ENCODE measurements at regions not wholly inside any gene's neighbourhood (a gene's known extent, or its start where the extent isn't known, plus 50 kb on each side); places are given as distances from the start of the nearest gene placed in this dataset.

GRCh38 chr12:58455136-58455535 lies 465.2 kb downstream of the LRIG3 start:
- H3K4me3 ChIP-seq (ENCODE audit: low read depth, low read length) = no peak overlapping the region
- H3K27ac ChIP-seq = peak overlapping the region; percentile 41
- H3K27me3 ChIP-seq (replicated peaks) = no peaks in the 10 kb centered on the region
- no peaks in the 10 kb centered on the region for H3K36me3 ChIP-seq (replicated peaks)
- no peak for TF ChIP-seq CTCF (IDR thresholded peaks at IDR 0.05; ENCODE audit: low read depth, low read length, missing control alignments)
- in situ Hi-C loops (cut with HindIII; ENCODE audit: low pct_ligation_motif_present, low sequenced_read_pairs) = no loop called here
- peak; percentile 43 for DNase-seq

- no peaks in the 10 kb centered on the region for H3K36me3 ChIP-seq (replicated peaks)
- DNase-seq = no peak
- in situ Hi-C loops (cut with HindIII; ENCODE audit: low pct_ligation_motif_present, low sequenced_read_pairs) = no loop called here
- no peak overlapping the region for H3K4me3 ChIP-seq (ENCODE audit: low read depth, low read length)
- no peaks in the 10 kb centered on the region for H3K27me3 ChIP-seq (replicated peaks)
- no peak for TF ChIP-seq CTCF (IDR thresholded peaks at IDR 0.05; ENCODE audit: low read depth, low read length, missing control alignments)
- H3K27ac ChIP-seq = no peak overlapping the region
Measured at GRCh38 chr12:58458102-58458501, 462.2 kb downstream of the LRIG3 start.

DNA sequence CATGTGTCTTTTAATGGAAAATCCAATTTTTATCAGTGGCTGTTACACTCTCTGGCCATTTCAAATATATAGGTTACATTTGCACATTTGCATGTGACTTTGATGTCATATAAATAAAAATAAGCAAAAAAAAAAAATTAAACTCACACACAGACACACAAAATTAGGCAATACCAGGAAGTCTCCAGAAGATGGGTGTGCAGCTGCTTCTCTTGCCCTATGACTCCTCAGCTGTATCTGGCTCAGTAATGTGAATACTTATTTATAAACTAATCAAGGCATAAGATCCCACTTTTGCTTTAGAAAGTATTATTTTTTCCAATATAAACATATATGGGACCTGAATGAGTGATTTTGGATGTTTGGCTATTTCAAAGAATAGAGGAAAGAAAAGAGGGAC lies 461.1 kb downstream of the LRIG3 start:
- Histone ChIP-seq H3K4me3 (ENCODE audit: low read depth, low read length) (no peak overlapping the region), H3K27ac (no peak overlapping the region), H3K36me3 (replicated peaks) (no peaks in the 10 kb centered on the region), H3K27me3 (replicated peaks) (no peaks in the 10 kb centered on the region)
- TF ChIP-seq CTCF (IDR thresholded peaks at IDR 0.05; ENCODE audit: low read depth, low read length, missing control alignments) = no peak
- in situ Hi-C loops (cut with HindIII; ENCODE audit: low pct_ligation_motif_present, low sequenced_read_pairs) = no loop called here
- no peak for DNase-seq

GRCh38 chr12:58463051-58463450 lies 457.3 kb downstream of the LRIG3 start:
- no peak overlapping the region for H3K27ac ChIP-seq
- no peak overlapping the region for H3K4me3 ChIP-seq (ENCODE audit: low read depth, low read length)
- no peak for TF ChIP-seq CTCF (IDR thresholded peaks at IDR 0.05; ENCODE audit: low read depth, low read length, missing control alignments)
- no peaks in the 10 kb centered on the region for H3K27me3 ChIP-seq (replicated peaks)
- DNase-seq = no peak
- in situ Hi-C loops (cut with HindIII; ENCODE audit: low pct_ligation_motif_present, low sequenced_read_pairs) = no loop called here
- H3K36me3 ChIP-seq (replicated peaks) = no peaks in the 10 kb centered on the region

GRCh38 chr12:58465418-58465817 lies 454.9 kb downstream of the LRIG3 start:
- Histone ChIP-seq H3K27ac (no peak overlapping the region), H3K4me3 (ENCODE audit: low read depth, low read length) (no peak overlapping the region), H3K27me3 (replicated peaks) (no peaks in the 10 kb centered on the region), H3K36me3 (replicated peaks) (no peaks in the 10 kb centered on the region)
- in situ Hi-C loops (cut with HindIII; ENCODE audit: low pct_ligation_motif_present, low sequenced_read_pairs) = no loop called here
- no peak for DNase-seq
- no peak for TF ChIP-seq CTCF (IDR thresholded peaks at IDR 0.05; ENCODE audit: low read depth, low read length, missing control alignments)

DNA sequence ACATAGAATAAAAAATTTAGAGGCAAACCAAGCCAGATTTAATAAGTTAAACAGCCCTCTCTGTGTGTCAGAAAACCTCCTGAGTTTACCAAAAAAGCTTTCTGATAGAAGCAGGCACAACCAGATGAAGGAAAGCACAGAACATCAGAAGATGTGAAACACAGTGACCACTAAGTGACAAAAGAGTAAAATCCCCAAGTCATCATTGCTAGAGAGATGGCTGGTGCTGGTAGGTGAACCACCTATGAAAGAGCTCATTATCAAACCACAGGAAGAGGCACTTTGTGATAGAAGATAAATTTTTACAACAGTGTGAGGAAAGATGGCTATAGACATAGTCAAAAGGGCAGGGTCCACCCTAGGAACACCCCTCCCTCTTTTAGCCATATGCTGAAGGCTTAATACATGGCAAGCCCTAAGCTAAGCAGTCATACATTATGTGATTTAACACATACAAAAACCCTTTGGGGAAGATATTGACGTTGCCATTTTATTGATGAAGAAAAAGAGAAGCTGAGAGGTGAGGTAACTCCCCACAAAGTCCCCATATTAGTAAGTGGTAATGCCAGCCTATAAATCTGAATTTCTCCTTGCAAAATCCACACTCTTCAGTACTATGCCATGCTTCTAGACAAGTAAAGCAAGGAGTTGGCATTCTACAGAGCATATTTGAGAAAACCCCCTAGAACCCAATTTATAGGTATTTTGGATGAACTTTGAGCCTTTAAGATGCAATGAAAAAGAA lies 449.9 kb downstream of the LRIG3 start:
- in situ Hi-C loops (cut with HindIII; ENCODE audit: low pct_ligation_motif_present, low sequenced_read_pairs) = no loop called here
- no peaks in the 10 kb centered on the region for H3K36me3 ChIP-seq (replicated peaks)
- no peak overlapping the region for H3K27ac ChIP-seq
- H3K27me3 ChIP-seq (replicated peaks) = no peaks in the 10 kb centered on the region
- TF ChIP-seq CTCF (IDR thresholded peaks at IDR 0.05; ENCODE audit: low read depth, low read length, missing control alignments) = no peak
- H3K4me3 ChIP-seq (ENCODE audit: low read depth, low read length) = no peak overlapping the region
- no peak for DNase-seq
